Breast epithelium (tissue), 3 donors: ENCODE measurements at regions not wholly inside any gene's neighbourhood (a gene's known extent, or its start where the extent isn't known, plus 50 kb on each side); places are given as distances from the start of the nearest gene placed in this dataset.

Source experiments
- POLR2A ChIP-seq: fragments of 450-650 bp; IDR thresholded peaks from one replicate; pipeline ENCODE4 v1.6.1; 2016; ENCODE audit warnings: antibody characterized with exemption, mild to moderate bottlenecking, moderate library complexity
- POLR2AphosphoS5 ChIP-seq, 3 donors: sonication (generic); formaldehyde crosslinking; IDR thresholded peaks; one replicate each; pipeline ENCODE4 v1.6.1; 2017; ENCODE audit warnings: antibody characterized with exemption in 3 of 3
- TF ChIP-seq, protein P1 (sequence below), 3 donors: fragments of 450-650 bp; IDR thresholded peaks; one replicate each; pipeline ENCODE4 v1.5.1; 2016 to 2017; ENCODE audit warnings: antibody characterized with exemption in 3 of 3, mild to moderate bottlenecking in 3 of 3, moderate library complexity in 3 of 3

DNA sequence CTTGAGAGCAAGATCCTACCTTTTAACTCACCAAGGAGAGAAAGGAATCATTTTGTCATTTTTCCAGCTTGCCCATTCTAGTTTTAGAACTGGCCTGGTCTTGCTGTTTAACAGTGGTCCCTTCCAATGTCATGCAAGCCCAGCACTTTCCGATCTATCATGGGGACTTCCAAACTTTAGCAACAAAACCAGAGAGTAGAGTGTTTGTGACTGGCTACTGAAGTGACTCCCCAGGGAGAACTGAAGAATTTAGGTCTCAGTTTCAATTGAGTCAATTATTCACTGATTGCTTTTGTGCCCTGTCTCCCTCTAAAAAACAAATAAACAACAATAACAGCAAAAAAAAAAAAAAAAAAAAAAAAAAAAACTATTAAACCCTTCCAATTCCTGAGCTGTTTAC, 108.3 kb downstream of the LHFPL1 start:
- TF ChIP-seq, protein P1, sequence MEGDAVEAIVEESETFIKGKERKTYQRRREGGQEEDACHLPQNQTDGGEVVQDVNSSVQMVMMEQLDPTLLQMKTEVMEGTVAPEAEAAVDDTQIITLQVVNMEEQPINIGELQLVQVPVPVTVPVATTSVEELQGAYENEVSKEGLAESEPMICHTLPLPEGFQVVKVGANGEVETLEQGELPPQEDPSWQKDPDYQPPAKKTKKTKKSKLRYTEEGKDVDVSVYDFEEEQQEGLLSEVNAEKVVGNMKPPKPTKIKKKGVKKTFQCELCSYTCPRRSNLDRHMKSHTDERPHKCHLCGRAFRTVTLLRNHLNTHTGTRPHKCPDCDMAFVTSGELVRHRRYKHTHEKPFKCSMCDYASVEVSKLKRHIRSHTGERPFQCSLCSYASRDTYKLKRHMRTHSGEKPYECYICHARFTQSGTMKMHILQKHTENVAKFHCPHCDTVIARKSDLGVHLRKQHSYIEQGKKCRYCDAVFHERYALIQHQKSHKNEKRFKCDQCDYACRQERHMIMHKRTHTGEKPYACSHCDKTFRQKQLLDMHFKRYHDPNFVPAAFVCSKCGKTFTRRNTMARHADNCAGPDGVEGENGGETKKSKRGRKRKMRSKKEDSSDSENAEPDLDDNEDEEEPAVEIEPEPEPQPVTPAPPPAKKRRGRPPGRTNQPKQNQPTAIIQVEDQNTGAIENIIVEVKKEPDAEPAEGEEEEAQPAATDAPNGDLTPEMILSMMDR (IDR thresholded peaks at IDR 0.05), result no peak
- no peak for TF ChIP-seq POLR2A
- no peak for TF ChIP-seq POLR2AphosphoS5 (IDR thresholded peaks at IDR 0.05)
